ENCODE measurements at regions not wholly inside any gene's neighbourhood (a gene's known extent, or its start where the extent isn't known, plus 50 kb on each side); places are given as distances from the start of the nearest gene placed in this dataset.

DNA sequence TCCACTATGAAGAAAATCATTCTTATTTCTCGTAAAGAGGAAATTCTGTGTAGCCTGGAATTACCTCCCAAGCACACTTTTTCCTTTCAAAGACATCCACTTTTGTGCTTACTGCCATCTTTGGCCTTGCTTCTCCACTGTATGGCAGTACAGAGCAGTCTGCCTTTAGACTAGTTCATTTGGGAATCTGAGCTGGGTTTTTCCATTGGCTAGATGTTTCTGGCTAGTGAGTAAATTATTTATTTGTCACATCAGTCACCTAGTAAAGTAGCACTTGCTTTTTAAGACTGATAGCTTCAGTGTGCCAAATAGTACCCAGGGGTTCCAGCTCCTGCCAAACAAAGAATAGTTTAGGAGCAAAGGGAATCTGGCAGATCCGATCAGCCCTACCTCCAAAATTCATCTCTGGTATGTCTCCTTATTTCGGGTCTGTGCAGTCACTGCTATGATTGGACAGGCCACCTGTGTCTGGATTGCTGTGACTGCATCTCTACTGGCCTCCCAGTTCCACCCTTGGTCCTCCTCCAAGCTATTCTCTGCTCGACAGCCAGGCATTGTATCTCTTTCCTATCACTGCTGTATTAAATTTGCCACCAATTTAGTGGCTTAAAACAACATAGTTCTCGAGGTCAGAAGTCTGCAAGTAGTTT, 97.6 kb downstream of the NUDT12 start:
- no peak overlapping the region for H3K4me3 ChIP-seq (ENCODE audit: low read depth, low read length)
- DNase-seq (ENCODE audit: low read depth): peak; percentile 46
- TF ChIP-seq, protein P1, sequence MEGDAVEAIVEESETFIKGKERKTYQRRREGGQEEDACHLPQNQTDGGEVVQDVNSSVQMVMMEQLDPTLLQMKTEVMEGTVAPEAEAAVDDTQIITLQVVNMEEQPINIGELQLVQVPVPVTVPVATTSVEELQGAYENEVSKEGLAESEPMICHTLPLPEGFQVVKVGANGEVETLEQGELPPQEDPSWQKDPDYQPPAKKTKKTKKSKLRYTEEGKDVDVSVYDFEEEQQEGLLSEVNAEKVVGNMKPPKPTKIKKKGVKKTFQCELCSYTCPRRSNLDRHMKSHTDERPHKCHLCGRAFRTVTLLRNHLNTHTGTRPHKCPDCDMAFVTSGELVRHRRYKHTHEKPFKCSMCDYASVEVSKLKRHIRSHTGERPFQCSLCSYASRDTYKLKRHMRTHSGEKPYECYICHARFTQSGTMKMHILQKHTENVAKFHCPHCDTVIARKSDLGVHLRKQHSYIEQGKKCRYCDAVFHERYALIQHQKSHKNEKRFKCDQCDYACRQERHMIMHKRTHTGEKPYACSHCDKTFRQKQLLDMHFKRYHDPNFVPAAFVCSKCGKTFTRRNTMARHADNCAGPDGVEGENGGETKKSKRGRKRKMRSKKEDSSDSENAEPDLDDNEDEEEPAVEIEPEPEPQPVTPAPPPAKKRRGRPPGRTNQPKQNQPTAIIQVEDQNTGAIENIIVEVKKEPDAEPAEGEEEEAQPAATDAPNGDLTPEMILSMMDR (conservative IDR thresholded peaks at IDR 0.05; ENCODE audit: low read depth, low read length): peak; percentile 55

DNA sequence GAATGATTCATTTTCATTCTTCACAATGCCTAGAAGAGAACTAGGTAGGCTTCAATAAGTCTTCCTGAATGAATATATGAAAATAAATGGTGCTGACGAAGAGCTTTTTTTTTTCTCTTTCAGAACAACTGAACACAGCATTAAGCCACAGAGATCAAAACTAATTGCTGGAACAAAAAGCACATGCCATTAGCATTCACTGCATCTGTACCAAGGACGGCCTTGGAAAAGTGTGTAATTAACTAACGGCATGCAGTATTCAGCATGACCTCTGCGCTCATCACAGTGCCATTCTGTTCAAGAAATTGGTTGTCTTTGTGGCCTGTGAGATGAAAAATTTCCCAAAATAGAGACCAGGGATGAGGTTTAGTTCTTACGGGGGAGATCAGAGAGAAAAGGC, 99.3 kb downstream of the NUDT12 start:
- H3K4me3 ChIP-seq (ENCODE audit: low read depth, low read length): no peak overlapping the region
- DNase-seq (ENCODE audit: low read depth): no peak
- TF ChIP-seq, protein P1 (conservative IDR thresholded peaks at IDR 0.05; ENCODE audit: low read depth, low read length): no peak

DNA sequence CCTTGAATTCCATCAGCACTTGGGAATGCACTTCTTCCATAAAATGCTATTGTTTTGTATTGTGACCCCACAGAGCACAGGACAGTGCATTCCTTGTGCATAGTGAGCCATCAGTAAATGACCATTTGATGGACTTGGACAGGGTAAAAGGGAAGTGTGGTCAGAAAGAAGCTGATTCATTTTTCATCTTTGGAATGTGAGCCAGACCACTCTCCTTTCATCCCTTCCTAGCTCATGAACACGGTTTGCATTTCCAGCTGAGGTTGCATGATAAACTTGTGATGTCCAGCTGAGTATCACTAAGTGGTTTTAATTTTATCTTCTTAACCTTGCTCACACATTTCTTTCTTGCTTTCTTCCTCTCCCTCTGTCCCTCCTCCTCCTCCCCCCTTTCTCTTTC, 101.3 kb downstream of the NUDT12 start:
- peak; percentile 87 for DNase-seq (ENCODE audit: low read depth)
- TF ChIP-seq, protein P1 (conservative IDR thresholded peaks at IDR 0.05; ENCODE audit: low read depth, low read length): no peak

DNA sequence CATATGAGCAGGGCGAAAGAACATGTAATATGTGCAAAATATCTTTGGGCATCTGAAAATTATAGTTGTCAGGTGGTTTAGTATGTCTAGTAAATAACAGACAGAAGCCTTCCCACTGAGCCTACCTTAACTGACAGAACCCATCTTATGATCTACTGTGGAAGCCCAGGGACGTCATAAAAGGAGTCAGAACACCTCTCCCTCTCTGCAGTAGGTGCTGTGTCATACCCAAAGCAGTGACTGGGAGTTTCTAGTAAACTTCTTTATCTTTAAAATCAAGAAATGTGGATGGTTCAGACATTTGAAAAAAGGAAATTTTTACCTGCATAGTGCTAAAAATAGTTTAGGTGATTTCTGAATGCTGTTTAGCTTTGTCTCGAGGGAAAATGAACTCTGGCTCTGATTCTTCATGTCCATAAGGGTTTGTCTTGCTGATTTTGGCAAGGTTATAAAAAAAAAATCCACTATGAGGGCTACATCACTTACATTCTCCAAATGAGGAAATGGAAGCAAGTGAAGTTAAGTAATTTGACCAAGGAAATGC, 104.0 kb downstream of the NUDT12 start:
- H3K4me3 ChIP-seq (ENCODE audit: low read depth, low read length): no peak overlapping the region
- DNase-seq (ENCODE audit: low read depth): no peak
- TF ChIP-seq, protein P1 (conservative IDR thresholded peaks at IDR 0.05; ENCODE audit: low read depth, low read length): no peak

More for the DNA sequence above, 101.3 kb downstream of the NUDT12 start:
- H3K4me3 ChIP-seq (ENCODE audit: low read depth, low read length): no peak overlapping the region

DNA sequence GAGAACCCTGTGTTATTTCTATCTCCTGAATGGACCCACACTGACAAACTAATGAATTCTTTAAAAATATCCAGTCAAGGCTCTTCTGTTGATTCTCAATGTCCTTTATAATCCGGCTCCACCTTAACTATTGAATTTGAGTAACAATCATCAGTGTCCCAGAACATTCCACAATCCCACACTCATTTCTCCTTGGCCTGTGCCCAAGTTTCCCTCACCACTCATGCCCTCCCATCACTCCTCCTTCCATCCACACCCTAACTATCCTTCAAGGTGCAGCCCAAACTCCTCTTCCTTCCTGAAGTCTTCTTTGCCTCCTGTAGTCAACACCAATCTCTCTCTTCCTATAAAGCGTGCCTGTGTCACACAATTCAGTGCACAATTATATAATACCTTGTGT, 106.1 kb downstream of the NUDT12 start:
- no peak for DNase-seq (ENCODE audit: low read depth)
- H3K4me3 ChIP-seq (ENCODE audit: low read depth, low read length): no peak overlapping the region
- TF ChIP-seq, protein P1 (conservative IDR thresholded peaks at IDR 0.05; ENCODE audit: low read depth, low read length): no peak

DNA sequence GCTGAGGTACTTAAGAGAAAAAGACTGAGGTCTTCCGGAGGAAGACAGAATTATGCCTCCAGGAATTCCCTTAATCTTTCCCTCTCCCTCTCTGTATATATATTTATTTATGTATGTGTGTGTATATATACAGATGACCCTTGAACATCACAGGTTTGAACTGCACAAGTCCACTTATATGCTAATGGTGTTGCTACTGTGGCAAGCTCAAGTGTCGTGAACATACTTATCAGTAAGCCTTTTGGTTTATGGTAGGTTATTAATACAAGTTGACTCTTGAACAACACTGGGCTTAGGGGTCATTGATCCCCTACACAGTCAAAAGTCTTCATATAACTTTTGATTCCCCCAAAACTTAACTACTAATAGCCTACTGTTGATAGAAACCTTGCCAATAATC, 106.8 kb downstream of the NUDT12 start:
- H3K4me3 ChIP-seq (ENCODE audit: low read depth, low read length): no peak overlapping the region
- no peak for DNase-seq (ENCODE audit: low read depth)
- TF ChIP-seq, protein P1 (conservative IDR thresholded peaks at IDR 0.05; ENCODE audit: low read depth, low read length): no peak

DNA sequence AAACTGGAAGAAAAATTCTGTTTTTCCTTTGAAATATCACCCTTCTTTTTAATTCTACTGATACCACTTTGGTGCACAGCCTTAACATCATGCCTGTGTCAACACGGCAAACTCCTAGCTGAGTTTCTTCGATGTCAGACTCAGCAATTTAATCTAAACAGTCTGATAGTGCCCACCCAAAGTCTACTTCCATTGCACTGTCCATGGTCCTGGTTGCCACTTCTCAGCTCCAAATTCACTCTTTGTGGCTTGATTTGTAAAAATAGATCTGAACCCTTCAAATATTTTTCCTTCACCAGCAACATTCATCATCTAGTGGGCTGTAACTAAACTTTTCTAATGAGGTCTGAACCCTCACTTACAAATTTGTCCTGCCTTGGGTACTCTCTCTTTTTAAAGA, 107.8 kb downstream of the NUDT12 start:
- DNase-seq (ENCODE audit: low read depth): no peak
- H3K4me3 ChIP-seq (ENCODE audit: low read depth, low read length): no peak overlapping the region
- TF ChIP-seq, protein P1 (conservative IDR thresholded peaks at IDR 0.05; ENCODE audit: low read depth, low read length): no peak

Data from choroid plexus epithelial cell (primary cell).